ENCODE measurements at regions not wholly inside any gene's neighbourhood (a gene's known extent, or its start where the extent isn't known, plus 50 kb on each side); places are given as distances from the start of the nearest gene placed in this dataset.

DNA sequence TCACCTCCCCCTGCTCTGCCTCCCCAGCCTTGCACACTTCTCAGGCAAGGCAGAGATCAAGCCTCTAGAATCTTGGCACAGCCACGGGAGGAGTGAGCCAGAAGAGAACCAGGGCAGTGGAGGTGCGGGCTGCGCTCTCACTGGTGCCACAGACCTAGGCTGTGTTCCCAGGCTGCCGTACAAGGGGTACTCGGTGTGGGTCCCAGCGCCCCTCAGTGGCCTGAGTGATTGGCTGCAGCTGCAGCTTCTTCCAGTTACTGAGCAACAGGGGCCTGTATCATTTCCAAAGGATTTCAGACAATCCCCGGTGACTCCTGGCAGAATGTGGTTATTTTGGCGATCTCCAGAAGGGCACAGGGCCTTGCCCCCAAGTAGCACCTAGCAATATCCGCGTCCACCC is 1852.1 kb downstream of the TP53TG3F start:
- TF ChIP-seq, protein P1, sequence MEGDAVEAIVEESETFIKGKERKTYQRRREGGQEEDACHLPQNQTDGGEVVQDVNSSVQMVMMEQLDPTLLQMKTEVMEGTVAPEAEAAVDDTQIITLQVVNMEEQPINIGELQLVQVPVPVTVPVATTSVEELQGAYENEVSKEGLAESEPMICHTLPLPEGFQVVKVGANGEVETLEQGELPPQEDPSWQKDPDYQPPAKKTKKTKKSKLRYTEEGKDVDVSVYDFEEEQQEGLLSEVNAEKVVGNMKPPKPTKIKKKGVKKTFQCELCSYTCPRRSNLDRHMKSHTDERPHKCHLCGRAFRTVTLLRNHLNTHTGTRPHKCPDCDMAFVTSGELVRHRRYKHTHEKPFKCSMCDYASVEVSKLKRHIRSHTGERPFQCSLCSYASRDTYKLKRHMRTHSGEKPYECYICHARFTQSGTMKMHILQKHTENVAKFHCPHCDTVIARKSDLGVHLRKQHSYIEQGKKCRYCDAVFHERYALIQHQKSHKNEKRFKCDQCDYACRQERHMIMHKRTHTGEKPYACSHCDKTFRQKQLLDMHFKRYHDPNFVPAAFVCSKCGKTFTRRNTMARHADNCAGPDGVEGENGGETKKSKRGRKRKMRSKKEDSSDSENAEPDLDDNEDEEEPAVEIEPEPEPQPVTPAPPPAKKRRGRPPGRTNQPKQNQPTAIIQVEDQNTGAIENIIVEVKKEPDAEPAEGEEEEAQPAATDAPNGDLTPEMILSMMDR (IDR thresholded peaks at IDR 0.05) = no peak
- TF ChIP-seq EZH2 (IDR thresholded peaks at IDR 0.05; ENCODE audit: borderline replicate concordance, insufficient read depth, low read depth, low read length, poor library complexity, severe bottlenecking) = no peak

Data from B cell (primary cell).